IPS-11a (cell line): ENCODE measurements at regions not wholly inside any gene's neighbourhood (a gene's known extent, or its start where the extent isn't known, plus 50 kb on each side); places are given as distances from the start of the nearest gene placed in this dataset.

Source experiments
- H3K4me3 ChIP-seq: one replicate; pipeline ENCODE4 v1.5.1; 2013; ENCODE audit warnings: low read depth, low read length, control low read depth

DNA sequence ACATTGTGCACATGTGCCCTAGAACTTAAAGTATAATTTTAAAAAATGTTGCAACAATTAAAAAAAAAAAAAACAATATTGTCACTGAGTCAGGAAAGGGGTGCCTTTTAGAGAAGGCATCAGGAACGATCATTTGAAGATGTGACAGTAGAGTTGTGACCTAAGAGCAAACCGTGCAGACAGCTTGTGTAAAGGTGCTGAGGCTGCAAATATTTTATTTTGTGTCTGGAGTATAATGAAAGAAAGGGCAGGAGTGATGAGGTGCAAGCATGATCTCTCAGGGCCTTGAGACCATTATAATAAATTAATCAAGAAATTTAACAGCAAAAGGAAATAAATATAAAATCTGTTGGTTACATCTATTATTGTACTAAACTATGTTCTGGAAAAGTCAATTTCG lies 1219.7 kb downstream of the OLFM4 start:
- no peak overlapping the region for H3K4me3 ChIP-seq

- H3K4me3 ChIP-seq = no peak overlapping the region
These were observed 1233.2 kb downstream of the OLFM4 start for GRCh38 chr13:54261856-54262255.

- no peak overlapping the region for H3K4me3 ChIP-seq
These were observed 1235.3 kb downstream of the OLFM4 start for GRCh38 chr13:54263868-54264267.

GRCh38 chr13:54267253-54267668 lies 1238.6 kb downstream of the OLFM4 start:
- peak overlapping the region; percentile 28 for H3K4me3 ChIP-seq

- peak overlapping the region; percentile 67 for H3K4me3 ChIP-seq
These were observed 1239.5 kb downstream of the OLFM4 start for GRCh38 chr13:54268013-54268695.

GRCh38 chr13:54287062-54287764 lies 1258.6 kb downstream of the OLFM4 start:
- no peak overlapping the region for H3K4me3 ChIP-seq

- H3K4me3 ChIP-seq = no peak overlapping the region
These were observed 1272.5 kb downstream of the OLFM4 start for GRCh38 chr13:54301085-54301484.

GRCh38 chr13:54305377-54305776 lies 1276.8 kb downstream of the OLFM4 start:
- no peak overlapping the region for H3K4me3 ChIP-seq

DNA sequence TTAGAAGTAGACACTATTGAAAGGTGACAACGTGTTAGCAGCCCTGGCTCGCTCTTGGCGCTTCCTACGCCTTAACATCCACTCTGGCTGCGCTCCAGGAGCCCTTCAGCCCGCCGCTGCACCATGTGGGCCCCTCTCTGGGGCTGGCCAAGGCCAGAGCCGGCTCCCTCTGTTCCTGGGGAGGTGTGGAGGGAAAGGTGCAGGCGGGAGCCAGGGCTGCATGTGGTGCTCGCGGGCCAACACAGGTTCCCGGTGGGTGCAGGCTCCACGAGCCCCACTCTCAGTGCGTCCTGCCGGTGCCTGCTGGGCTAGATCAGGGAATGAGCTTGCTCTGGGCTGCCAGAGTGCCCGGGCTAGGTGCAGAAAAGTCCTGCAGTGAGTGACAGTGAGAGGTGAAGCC lies 1284.3 kb downstream of the OLFM4 start:
- H3K4me3 ChIP-seq = no peak overlapping the region

DNA sequence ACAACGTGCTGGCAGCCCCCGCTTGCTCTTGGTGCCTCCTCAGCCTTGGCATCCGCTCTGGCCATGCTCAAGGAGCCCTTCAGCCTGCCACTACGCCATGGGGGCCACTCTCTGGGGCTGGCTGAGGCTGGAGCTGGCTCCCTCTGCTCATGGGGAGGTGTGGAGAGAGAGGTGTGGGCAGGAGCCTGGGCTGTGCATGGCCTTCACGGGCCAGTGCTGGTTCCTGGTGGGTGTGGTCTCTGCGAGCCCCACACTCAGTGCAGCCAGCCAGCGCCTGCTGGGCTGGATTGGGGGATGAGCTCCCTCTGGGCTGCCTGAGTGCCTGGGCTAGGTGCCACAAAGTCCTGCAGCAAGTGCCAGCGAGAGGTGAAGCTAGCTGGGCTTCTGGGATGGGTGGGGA lies 1289.1 kb downstream of the OLFM4 start:
- H3K4me3 ChIP-seq = no peak overlapping the region

- no peak overlapping the region for H3K4me3 ChIP-seq
These were observed 1308.9 kb downstream of the OLFM4 start for GRCh38 chr13:54337540-54337939.

- no peak overlapping the region for H3K4me3 ChIP-seq
These were observed 1318.9 kb downstream of the OLFM4 start for GRCh38 chr13:54347531-54347930.

GRCh38 chr13:54356209-54356608 lies 1327.6 kb downstream of the OLFM4 start:
- H3K4me3 ChIP-seq = no peak overlapping the region

- no peak overlapping the region for H3K4me3 ChIP-seq
These were observed 1328.2 kb downstream of the OLFM4 start for GRCh38 chr13:54356849-54357248.

- H3K4me3 ChIP-seq = no peak overlapping the region
These were observed 1328.8 kb downstream of the OLFM4 start for GRCh38 chr13:54357284-54357933.

GRCh38 chr13:54361460-54361859 lies 1332.8 kb downstream of the OLFM4 start:
- no peak overlapping the region for H3K4me3 ChIP-seq

DNA sequence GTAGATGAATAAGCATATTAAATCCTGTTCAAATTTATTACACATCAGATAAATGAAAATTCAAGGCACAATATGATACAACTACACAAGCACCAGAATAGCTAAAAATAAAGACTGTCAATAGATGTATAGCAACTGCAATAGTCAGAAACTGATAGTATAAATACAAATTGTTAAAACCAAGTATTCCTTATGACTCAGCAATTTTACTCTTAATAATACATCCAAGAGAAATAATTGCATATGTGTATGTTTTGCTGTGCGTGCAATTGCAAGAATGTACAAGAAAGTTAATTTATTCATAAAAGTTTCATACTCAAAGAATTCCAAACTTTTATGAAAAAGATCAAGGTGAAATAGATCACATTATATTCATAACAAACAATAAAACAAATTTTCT lies 1338.1 kb downstream of the OLFM4 start:
- H3K4me3 ChIP-seq = no peak overlapping the region

- no peak overlapping the region for H3K4me3 ChIP-seq
These were observed 1339.1 kb downstream of the OLFM4 start for GRCh38 chr13:54367639-54368271.

GRCh38 chr13:54368387-54368786 lies 1339.8 kb downstream of the OLFM4 start:
- H3K4me3 ChIP-seq = no peak overlapping the region

DNA sequence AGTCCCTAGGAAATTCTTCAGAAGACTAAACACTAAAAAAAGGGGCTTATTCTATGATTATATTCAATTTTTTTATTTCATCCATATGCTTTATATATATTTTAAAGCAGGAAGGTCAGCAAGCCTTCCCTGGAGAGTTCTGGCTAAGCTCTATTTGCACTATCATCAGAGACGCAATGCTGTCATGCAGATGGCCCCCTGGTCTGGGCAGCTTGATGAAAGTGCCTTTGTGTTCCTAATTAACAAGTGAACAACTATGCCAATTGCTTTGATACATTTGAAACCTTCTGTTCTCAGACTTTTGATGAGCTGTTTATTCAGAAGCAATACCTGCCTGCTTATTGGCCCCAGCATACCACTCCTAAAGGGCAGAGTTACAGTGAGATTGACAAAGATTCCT lies 1344.6 kb downstream of the OLFM4 start:
- no peak overlapping the region for H3K4me3 ChIP-seq

DNA sequence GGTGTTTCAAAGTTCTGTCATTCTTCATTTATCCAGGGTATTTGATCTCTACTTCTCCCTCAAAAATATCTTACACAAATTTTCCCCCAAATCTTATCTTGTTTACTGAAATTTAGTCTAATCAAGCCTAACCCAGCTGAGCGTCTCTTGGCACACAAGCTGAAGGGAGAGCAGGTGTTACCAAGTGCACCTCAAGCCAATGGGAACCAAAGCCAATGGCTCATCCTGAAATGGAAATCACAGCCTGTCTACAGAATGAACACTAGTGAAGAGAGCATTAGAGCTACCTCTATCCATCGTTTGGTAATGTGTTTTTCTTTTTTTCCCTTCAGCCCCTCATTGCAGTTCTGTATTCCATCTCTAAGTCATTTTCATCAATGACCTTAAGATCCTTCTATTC lies 1350.8 kb downstream of the OLFM4 start:
- H3K4me3 ChIP-seq = no peak overlapping the region

- H3K4me3 ChIP-seq = no peak overlapping the region
These were observed 1355.0 kb downstream of the OLFM4 start for GRCh38 chr13:54383604-54384003.
